MM.1S (cell line): ENCODE measurements at regions not wholly inside any gene's neighbourhood (a gene's known extent, or its start where the extent isn't known, plus 50 kb on each side); places are given as distances from the start of the nearest gene placed in this dataset.

ENCODE experiments used
- CTCF ChIP-seq: fragments of 300-600 bp; sonication (generic); IDR thresholded peaks from 2 replicates; pipeline ENCODE4 v1.5.1; 2016; ENCODE audit warnings: antibody characterized with exemption, low read length, mixed read lengths
- EZH2phosphoT487 ChIP-seq: fragments of 300-600 bp; sonication (generic); IDR thresholded peaks from 2 replicates; pipeline ENCODE4 v1.6.1; 2018; ENCODE audit warnings: antibody characterized with exemption, low read length

DNA sequence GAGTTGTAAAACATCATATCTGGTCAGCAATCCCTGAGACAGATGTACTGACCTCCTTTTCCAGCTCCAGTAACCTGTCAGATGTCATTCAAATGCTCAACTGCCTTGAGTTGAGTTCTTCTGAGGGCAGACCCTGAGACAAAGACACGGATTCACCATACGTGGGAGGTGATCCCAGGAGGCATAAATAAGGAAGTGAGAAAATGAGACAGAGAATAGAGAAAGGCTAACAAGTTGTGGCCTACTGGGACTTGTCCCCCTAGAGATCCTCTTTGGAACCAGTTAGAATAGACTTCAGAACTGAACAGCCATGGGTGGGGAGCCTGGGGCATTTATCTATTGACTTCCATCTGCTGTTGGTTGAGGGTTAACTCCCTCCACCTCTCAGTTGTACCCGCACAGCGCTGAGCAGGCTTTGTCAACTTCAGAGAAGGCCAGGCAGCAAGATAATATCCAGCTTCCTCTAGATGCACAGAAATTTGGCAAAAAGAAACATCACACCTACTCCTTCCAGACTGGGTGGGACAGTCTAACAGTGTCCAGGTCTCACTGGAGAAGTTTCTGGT, 123.0 kb upstream of the DYNLRB2 start:
- TF ChIP-seq CTCF (no peak), EZH2phosphoT487 (no peak)
